ENCODE measurements at regions not wholly inside any gene's neighbourhood (a gene's known extent, or its start where the extent isn't known, plus 50 kb on each side); places are given as distances from the start of the nearest gene placed in this dataset.

DNA sequence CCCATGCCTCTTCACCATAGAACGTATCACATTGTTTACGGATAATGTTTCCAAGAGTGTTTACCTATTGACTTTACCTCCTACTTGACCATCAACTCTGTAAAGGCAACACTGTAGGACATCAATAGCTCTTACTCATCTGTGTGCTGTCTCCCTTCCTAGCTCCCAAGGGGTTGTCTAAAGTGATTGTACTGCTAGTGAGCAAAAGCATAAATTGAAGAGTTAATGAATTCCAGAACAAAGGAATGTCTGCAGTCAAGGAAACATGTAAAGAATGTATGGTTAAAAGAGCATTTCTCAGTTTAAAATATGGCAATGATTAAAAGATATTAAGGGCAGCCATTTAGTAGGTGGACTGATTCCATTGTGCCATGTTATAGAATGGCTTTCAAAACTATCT, 985.4 kb downstream of the TBC1D32 start:
- Histone ChIP-seq H3K4me2 (ENCODE audit: extremely low read depth, insufficient read depth, low read length) (no peak overlapping the region), H2AFZ (ENCODE audit: low read length) (no peak overlapping the region), H4K20me1 (ENCODE audit: control insufficient read depth, extremely low read depth, insufficient read depth, low read length) (no peaks in the 10 kb centered on the region), H3K36me3 (ENCODE audit: control insufficient read depth, insufficient read depth, low read length) (no peaks in the 10 kb centered on the region), H3K27ac (ENCODE audit: insufficient read depth, low read length) (no peak overlapping the region), H3K79me2 (ENCODE audit: control insufficient read depth, insufficient read depth, low read length) (no peaks in the 10 kb centered on the region), H3K4me3 (replicated peaks in 1 of 4; ENCODE audit: control extremely low read depth in 1 of 4, insufficient read depth in 1 of 4, low read depth in 3 of 4, low read length in 4 of 4) (no peak overlapping the region), H3K9ac (ENCODE audit: insufficient read depth, low read length) (no peak overlapping the region), H3K27me3 (ENCODE audit: control insufficient read depth, insufficient read depth, low read length) (no peaks in the 10 kb centered on the region), H3K4me1 (ENCODE audit: control insufficient read depth, extremely low read depth, insufficient read depth, low read length) (no peaks in the 10 kb centered on the region), H3K9me3 (ENCODE audit: control insufficient read depth, insufficient read depth, low read depth, low read length) (no peaks in the 10 kb centered on the region)
- no peak for TF ChIP-seq EZH2 (IDR thresholded peaks at IDR 0.05; ENCODE audit: low read length, missing control alignments)
- TF ChIP-seq, protein P1, sequence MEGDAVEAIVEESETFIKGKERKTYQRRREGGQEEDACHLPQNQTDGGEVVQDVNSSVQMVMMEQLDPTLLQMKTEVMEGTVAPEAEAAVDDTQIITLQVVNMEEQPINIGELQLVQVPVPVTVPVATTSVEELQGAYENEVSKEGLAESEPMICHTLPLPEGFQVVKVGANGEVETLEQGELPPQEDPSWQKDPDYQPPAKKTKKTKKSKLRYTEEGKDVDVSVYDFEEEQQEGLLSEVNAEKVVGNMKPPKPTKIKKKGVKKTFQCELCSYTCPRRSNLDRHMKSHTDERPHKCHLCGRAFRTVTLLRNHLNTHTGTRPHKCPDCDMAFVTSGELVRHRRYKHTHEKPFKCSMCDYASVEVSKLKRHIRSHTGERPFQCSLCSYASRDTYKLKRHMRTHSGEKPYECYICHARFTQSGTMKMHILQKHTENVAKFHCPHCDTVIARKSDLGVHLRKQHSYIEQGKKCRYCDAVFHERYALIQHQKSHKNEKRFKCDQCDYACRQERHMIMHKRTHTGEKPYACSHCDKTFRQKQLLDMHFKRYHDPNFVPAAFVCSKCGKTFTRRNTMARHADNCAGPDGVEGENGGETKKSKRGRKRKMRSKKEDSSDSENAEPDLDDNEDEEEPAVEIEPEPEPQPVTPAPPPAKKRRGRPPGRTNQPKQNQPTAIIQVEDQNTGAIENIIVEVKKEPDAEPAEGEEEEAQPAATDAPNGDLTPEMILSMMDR (conservative IDR thresholded peaks at IDR 0.05 in 1 of 2, IDR thresholded peaks at IDR 0.05 in 1 of 2; ENCODE audit: low read depth in 1 of 2, low read length in 2 of 2): no peak
- no peak for DNase-seq (ENCODE audit: low read depth in 2 of 2)

- Histone ChIP-seq H3K9me3 (ENCODE audit: control insufficient read depth, insufficient read depth, low read depth, low read length) (no peaks in the 10 kb centered on the region), H3K4me1 (ENCODE audit: control insufficient read depth, extremely low read depth, insufficient read depth, low read length) (no peaks in the 10 kb centered on the region), H3K27ac (ENCODE audit: insufficient read depth, low read length) (no peak overlapping the region), H3K9ac (ENCODE audit: insufficient read depth, low read length) (no peak overlapping the region), H4K20me1 (ENCODE audit: control insufficient read depth, extremely low read depth, insufficient read depth, low read length) (no peaks in the 10 kb centered on the region), H3K79me2 (ENCODE audit: control insufficient read depth, insufficient read depth, low read length) (no peaks in the 10 kb centered on the region), H2AFZ (ENCODE audit: low read length) (no peak overlapping the region), H3K4me3 (replicated peaks in 1 of 4; ENCODE audit: control extremely low read depth in 1 of 4, insufficient read depth in 1 of 4, low read depth in 3 of 4, low read length in 4 of 4) (no peak overlapping the region), H3K27me3 (ENCODE audit: control insufficient read depth, insufficient read depth, low read length) (no peaks in the 10 kb centered on the region), H3K4me2 (ENCODE audit: extremely low read depth, insufficient read depth, low read length) (no peak overlapping the region), H3K36me3 (ENCODE audit: control insufficient read depth, insufficient read depth, low read length) (no peaks in the 10 kb centered on the region)
- TF ChIP-seq, protein P1 (conservative IDR thresholded peaks at IDR 0.05 in 1 of 2, IDR thresholded peaks at IDR 0.05 in 1 of 2; ENCODE audit: low read depth in 1 of 2, low read length in 2 of 2): no peak
- TF ChIP-seq EZH2 (IDR thresholded peaks at IDR 0.05; ENCODE audit: low read length, missing control alignments): no peak
- no peak for DNase-seq (ENCODE audit: low read depth in 2 of 2)
Observed at GRCh38 chr6:120328521-120328920, 979.0 kb upstream of the MAN1A1 start.

DNA sequence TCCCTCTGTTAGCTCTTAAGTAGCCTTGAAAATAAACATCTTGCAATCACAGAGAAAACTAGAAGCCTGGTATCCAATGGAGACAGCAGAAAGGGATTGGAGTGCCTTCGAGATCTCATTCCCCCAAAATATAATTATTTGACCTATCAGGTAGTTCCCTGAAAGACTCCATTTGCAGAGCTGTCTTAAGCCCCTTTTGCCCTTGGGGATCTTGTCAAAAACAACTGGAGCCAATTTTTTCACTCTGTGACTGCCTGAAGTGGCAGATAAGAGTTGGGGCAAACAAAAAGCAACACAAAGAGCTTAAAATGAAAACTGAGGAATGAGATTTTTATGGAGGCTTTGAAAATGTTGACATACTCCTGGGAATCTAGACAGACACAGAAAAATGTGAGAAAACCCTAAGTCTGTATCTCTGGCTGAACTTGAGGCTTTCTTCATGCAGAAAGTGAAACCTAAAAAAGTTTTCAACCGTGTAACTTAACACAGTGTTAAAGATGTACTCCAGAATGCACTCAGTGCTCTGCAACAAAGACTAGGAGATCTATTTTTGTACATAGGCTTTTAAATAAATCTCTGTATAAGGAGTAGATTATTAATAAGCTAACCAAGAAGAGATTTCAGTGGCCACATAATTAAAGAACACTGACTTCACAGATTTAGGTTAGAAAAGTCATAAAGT, 971.1 kb upstream of the MAN1A1 start:
- Histone ChIP-seq H2AFZ (ENCODE audit: low read length) (no peak overlapping the region), H3K9me3 (ENCODE audit: control insufficient read depth, insufficient read depth, low read depth, low read length) (no peaks in the 10 kb centered on the region), H3K36me3 (ENCODE audit: control insufficient read depth, insufficient read depth, low read length) (no peaks in the 10 kb centered on the region), H3K27ac (ENCODE audit: insufficient read depth, low read length) (no peak overlapping the region), H3K9ac (ENCODE audit: insufficient read depth, low read length) (no peak overlapping the region), H3K27me3 (ENCODE audit: control insufficient read depth, insufficient read depth, low read length) (no peaks in the 10 kb centered on the region), H3K4me1 (ENCODE audit: control insufficient read depth, extremely low read depth, insufficient read depth, low read length) (no peaks in the 10 kb centered on the region), H3K79me2 (ENCODE audit: control insufficient read depth, insufficient read depth, low read length) (no peaks in the 10 kb centered on the region), H3K4me3 (replicated peaks in 1 of 4; ENCODE audit: control extremely low read depth in 1 of 4, insufficient read depth in 1 of 4, low read depth in 3 of 4, low read length in 4 of 4) (no peak overlapping the region), H4K20me1 (ENCODE audit: control insufficient read depth, extremely low read depth, insufficient read depth, low read length) (no peaks in the 10 kb centered on the region), H3K4me2 (ENCODE audit: extremely low read depth, insufficient read depth, low read length) (no peak overlapping the region)
- no peak for TF ChIP-seq EZH2 (IDR thresholded peaks at IDR 0.05; ENCODE audit: low read length, missing control alignments)
- DNase-seq (ENCODE audit: low read depth in 2 of 2): peak in 1 of 2 donors; percentile 6
